Pancreas (tissue), 10 donors: ENCODE measurements at regions not wholly inside any gene's neighbourhood (a gene's known extent, or its start where the extent isn't known, plus 50 kb on each side); places are given as distances from the start of the nearest gene placed in this dataset.
A peak's percentile ranks its signal among the peaks of the same experiment; 100 is the strongest.

ENCODE experiments used
- ATAC-seq, 4 donors: fragments of 200-7000 bp; cut with Tn5 transposase; one replicate each; pipeline versions ENCODE4 v1.8.0 to v1.9.1; 2020; ENCODE audit warnings: mild to moderate bottlenecking in 4 of 4, moderate library complexity in 4 of 4
- DNase-seq, 6 donors: peaks; one replicate each; pipeline ENCODE4 v3.0.0-alpha.2; 2020
- FAIRE-seq: peaks from 2 replicates; lab custom pipeline; 2012; peaks lifted over from hg19 to GRCh38; lab: Jason Lieb, UNC
- H3K27ac ChIP-seq, 4 donors: fragments of 200-600 bp; sonication (generic); 1 replicate in 3 of 4; 2 replicates in 1 of 4; pipeline versions ENCODE4 v1.5.0 to v1.8.0; 2020
- H3K27me3 ChIP-seq, 4 donors: fragments of 200-600 bp; one replicate each; pipeline ENCODE4 v1.8.0; 2021
- H3K36me3 ChIP-seq, 3 donors: fragments of 200-600 bp; sonication (generic) in 1 of 3; one replicate each; pipeline versions ENCODE4 v1.5.0 to v1.8.0; 2020 to 2021
- H3K4me1 ChIP-seq, 3 donors: fragments of 200-600 bp; one replicate each; pipeline ENCODE4 v1.8.0; 2021
- H3K4me3 ChIP-seq, 4 donors: fragments of 200-600 bp; sonication (generic) in 2 of 4; one replicate each; pipeline versions ENCODE4 v1.5.0 to v1.8.0; 2020 to 2021
- H3K9me3 ChIP-seq, 4 donors: fragments of 200-600 bp; one replicate each; pipeline ENCODE4 v1.8.0; 2021
- WGBS, 2 donors: extraction: QIAGEN DNeasy Blood & Tissue Kit; methylation state at CpG; one replicate each; pipeline ENCODE4 v1.1.7; 2013; 5-methylcytosine and 5-hydroxymethylcytosine counted together
- intact Hi-C, 3 donors: fragments of 100-400 bp; cut with DNase I; formaldehyde crosslinking; loops; one replicate each; pipeline versions ENCODE4 v1.11.1 to v1.14.2; 2022
- TF ChIP-seq, protein P1 (sequence below), 4 donors: fragments of 200-600 bp; sonication (generic) in 3 of 4; IDR thresholded peaks; one replicate each; pipeline versions ENCODE4 v1.5.0 to v1.8.0; 2021; ENCODE audit warnings: antibody characterized with exemption in 4 of 4
- donor health status: healthy with polysubstance abuse.
- donor health status: DM: no; HTN: no; CAD: no; lungs with moderate emphysema.
- donor health status: DM: no; HTN: no; CAD: no.
- donor health status: control.
- donor health status: control.
- donor health status: Bipolar disorder and iron deficiency.
- donor health status: DM: yes; HTN: yes; CAD: no.
- donor health status: DM: no; HTN: no; CAD: no.
- donor health status: DM: no; HTN: no; CAD: no.
- donor health status: DM: yes; HTN: yes; CAD: no.

DNA sequence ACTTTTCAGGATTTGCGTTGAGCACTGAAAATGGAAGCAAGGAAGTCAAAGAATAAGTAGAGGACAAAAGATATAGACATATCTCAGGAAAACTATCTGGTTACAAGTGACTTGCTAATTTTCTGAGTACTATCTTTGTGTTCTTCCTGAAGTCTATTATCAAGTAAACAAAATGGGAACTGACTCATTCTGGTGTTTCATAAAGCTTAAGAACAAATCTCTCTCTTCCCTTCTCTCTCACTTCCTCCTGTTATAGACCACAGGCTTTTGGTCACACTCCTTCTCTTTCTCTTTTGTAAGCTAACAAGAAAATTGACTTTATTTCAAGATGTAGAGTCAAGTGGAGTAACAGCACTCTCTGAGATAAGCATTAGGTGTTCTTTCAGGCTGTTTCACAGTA lies 406.6 kb upstream of the SYT1 start:
- H3K27me3 ChIP-seq, result no peaks in the 10 kb centered on the region
- ATAC-seq, result no peak
- no peaks in the 10 kb centered on the region for H3K36me3 ChIP-seq
- H3K27ac ChIP-seq, result no peak overlapping the region
- H3K4me1 ChIP-seq, result no peaks in the 10 kb centered on the region
- intact Hi-C loops, result no loop called here
- no peak for DNase-seq
- TF ChIP-seq, protein P1, sequence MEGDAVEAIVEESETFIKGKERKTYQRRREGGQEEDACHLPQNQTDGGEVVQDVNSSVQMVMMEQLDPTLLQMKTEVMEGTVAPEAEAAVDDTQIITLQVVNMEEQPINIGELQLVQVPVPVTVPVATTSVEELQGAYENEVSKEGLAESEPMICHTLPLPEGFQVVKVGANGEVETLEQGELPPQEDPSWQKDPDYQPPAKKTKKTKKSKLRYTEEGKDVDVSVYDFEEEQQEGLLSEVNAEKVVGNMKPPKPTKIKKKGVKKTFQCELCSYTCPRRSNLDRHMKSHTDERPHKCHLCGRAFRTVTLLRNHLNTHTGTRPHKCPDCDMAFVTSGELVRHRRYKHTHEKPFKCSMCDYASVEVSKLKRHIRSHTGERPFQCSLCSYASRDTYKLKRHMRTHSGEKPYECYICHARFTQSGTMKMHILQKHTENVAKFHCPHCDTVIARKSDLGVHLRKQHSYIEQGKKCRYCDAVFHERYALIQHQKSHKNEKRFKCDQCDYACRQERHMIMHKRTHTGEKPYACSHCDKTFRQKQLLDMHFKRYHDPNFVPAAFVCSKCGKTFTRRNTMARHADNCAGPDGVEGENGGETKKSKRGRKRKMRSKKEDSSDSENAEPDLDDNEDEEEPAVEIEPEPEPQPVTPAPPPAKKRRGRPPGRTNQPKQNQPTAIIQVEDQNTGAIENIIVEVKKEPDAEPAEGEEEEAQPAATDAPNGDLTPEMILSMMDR (IDR thresholded peaks at IDR 0.05), result no peak
- no peak overlapping the region for H3K4me3 ChIP-seq
- no peaks in the 10 kb centered on the region for H3K9me3 ChIP-seq
- WGBS, 2 donors, result 78 to 93% methylated on average over 1 of the region's 1 CpG
- no peak for FAIRE-seq

DNA sequence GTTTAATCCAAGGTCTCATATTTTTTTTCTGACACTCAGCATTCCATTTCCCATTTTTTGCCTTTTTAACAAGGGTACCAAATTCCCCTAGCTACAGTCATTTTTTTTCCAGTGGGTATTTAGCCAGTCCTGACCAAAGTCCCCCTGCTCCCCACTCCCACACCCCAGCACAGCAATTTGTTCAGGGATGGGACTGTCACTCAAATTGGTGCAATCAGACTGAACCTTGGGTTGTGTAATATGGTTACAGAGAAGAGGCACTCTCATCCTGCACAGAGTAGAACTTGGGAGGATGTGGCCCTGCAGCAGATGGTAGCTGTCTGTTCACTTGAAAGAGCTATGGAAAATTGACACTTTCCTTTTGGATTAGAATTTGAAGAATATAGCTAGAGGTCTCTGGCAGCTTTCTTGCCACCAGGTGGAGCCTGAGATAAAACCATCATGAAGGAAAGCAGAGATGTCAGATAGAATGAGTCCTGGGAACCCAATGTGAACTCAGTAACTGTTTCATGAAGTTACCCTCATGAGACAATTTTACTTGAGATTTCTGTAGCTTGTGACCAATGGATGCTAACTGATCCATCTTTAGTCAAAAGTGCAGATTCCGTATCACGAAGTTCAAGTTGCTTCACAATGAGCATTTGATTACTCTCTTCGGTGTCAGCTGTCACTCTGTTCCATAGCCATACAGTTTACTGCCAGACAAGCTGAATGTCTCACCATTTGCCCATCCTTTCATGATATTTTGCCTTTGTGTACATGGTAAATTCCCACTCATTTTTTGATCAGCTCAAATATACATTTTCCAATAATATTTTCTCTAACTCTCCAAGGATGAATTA lies 394.0 kb upstream of the SYT1 start:
- intact Hi-C loops, result no loop called here

DNA sequence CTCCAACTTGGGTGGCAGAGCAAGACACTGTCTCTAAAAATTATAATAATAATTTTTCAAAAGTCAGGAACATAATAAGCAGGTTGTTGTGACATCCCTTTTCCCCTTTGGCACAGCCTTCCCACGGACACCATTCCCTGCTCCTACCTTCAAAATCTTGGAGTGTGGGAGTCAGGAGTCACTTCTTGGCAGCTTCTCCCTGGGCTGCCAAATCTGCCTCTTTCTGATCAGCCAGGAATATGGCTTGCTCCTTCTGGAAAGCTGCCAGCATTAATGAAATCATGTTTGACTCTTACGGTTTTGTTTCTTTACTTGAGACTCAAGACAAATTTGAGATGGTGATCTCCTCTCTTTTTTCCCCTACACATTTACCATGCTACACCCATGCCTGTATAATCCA lies 391.4 kb upstream of the SYT1 start:
- 30% methylated on average over 2 of the region's 2 CpGs for WGBS, 2 donors
- Histone ChIP-seq H3K4me3 (no peak overlapping the region), H3K27ac (no peak overlapping the region), H3K4me1 (no peaks in the 10 kb centered on the region), H3K27me3 (peaks cover 0 to 9% (median 0%) of the 10 kb centered on the region in 4 donors), H3K36me3 (no peaks in the 10 kb centered on the region), H3K9me3 (no peaks in the 10 kb centered on the region)
- TF ChIP-seq, protein P1 (IDR thresholded peaks at IDR 0.05), result no peak
- intact Hi-C loops, result no loop called here
- FAIRE-seq, result no peak
- no peak for ATAC-seq
- no peak for DNase-seq

More for the DNA sequence above, 394.0 kb upstream of the SYT1 start:
- H3K4me1 ChIP-seq, result no peaks in the 10 kb centered on the region
- 66 to 69% methylated on average over 3 of the region's 3 CpGs for WGBS, 2 donors
- no peak overlapping the region for H3K27ac ChIP-seq
- H3K4me3 ChIP-seq, result no peak overlapping the region
- DNase-seq (peak in 1 of 6 donors; percentile 30), FAIRE-seq (no peak), ATAC-seq (peak in 1 of 4 donors; percentile 46)
- TF ChIP-seq, protein P1 (IDR thresholded peaks at IDR 0.05), result peak in 1 of 4 donors; percentile 9
- H3K36me3 ChIP-seq, result no peaks in the 10 kb centered on the region
- no peaks in the 10 kb centered on the region for H3K9me3 ChIP-seq
- H3K27me3 ChIP-seq, result peaks cover 0 to under 1% (median 0%) of the 10 kb centered on the region in 4 donors

DNA sequence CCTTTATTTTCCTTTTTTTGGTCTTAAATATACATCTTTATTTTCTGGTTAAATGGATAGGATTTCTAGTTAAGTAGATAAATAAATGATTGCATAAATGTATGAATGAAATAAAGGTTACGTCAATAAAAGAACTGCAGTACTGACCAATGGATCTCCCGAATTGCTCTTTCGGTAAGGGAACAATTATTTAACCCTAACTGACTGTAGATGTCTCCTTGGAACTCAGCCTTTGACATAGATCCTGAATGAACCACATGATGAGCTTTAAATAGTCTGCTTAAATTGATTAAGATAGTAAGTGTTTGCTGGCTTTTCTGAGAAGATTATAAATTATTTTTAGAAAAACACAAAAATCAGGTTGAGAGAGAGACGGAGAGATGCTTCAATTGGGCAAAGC lies 391.0 kb upstream of the SYT1 start:
- intact Hi-C loops, result no loop called here
- 59 to 71% methylated on average over 4 of the region's 4 CpGs for WGBS, 2 donors
- no peak for FAIRE-seq

More for the DNA sequence above, 391.0 kb upstream of the SYT1 start:
- Histone ChIP-seq H3K27me3 (peaks cover 0 to 9% (median 0%) of the 10 kb centered on the region in 4 donors), H3K27ac (no peak overlapping the region), H3K9me3 (no peaks in the 10 kb centered on the region), H3K4me3 (no peak overlapping the region), H3K4me1 (no peaks in the 10 kb centered on the region), H3K36me3 (no peaks in the 10 kb centered on the region)
- DNase-seq, result no peak
- ATAC-seq, result no peak
- TF ChIP-seq, protein P1 (IDR thresholded peaks at IDR 0.05), result no peak
